ENCODE measurements at regions not wholly inside any gene's neighbourhood (a gene's known extent, or its start where the extent isn't known, plus 50 kb on each side); places are given as distances from the start of the nearest gene placed in this dataset.
"Not testable (repeated sequence)": the region's sequence is repeated elsewhere in the genome, so short reads cannot be mapped to it uniquely, and the experiment has no call there.

- Histone ChIP-seq H3K4me1 (ENCODE audit: control insufficient read depth in 2 of 2, insufficient read depth in 2 of 2, low read length in 2 of 2) (no peaks in the 10 kb centered on the region), H3K4me2 (replicated peaks; ENCODE audit: low read depth, low read length, poor library complexity, severe bottlenecking) (no peak overlapping the region), H4K20me1 (ENCODE audit: control insufficient read depth, insufficient read depth, low read length, poor library complexity, severe bottlenecking) (no peaks in the 10 kb centered on the region), H3K4me3 (ENCODE audit: control extremely low read depth in 1 of 5, extremely low read depth in 1 of 5, insufficient read depth in 1 of 5, low read depth in 2 of 5, low read length in 4 of 5) (no peak overlapping the region), H3K9me3 (ENCODE audit: control extremely low read depth in 1 of 3, control insufficient read depth in 2 of 3, insufficient read depth in 1 of 3, low read length in 2 of 3) (peaks cover 0 to 8% (median 0%) of the 10 kb centered on the region in 3 donors), H3K36me3 (replicated peaks in 1 of 2; ENCODE audit: control extremely low read depth in 1 of 2, control insufficient read depth in 1 of 2, extremely low read depth in 1 of 2, insufficient read depth in 2 of 2, low read length in 1 of 2) (no peaks in the 10 kb centered on the region), H3K9ac (ENCODE audit: low read length) (no peak overlapping the region), H2AFZ (ENCODE audit: insufficient read depth, low read depth, low read length, poor library complexity, severe bottlenecking) (no peak overlapping the region), H3K27ac (ENCODE audit: low read length in 2 of 2) (no peak overlapping the region), H3K27me3 (replicated peaks in 1 of 4; ENCODE audit: control extremely low read depth in 1 of 4, control insufficient read depth in 3 of 4, insufficient read depth in 4 of 4, low read length in 3 of 4) (no peaks in the 10 kb centered on the region), H3K79me2 (ENCODE audit: control insufficient read depth, insufficient read depth, low read length) (no peaks in the 10 kb centered on the region)
- no peak overlapping the region for H3K27ac Mint-ChIP-seq
- WGBS (ENCODE audit: insufficient coverage), result 100% methylated on average over 1 of the region's 2 CpGs
- TF ChIP-seq CTCF (IDR thresholded peaks at IDR 0.05), result no peak
- no peak for TF ChIP-seq EZH2 (IDR thresholded peaks at IDR 0.05; ENCODE audit: borderline replicate concordance, insufficient read depth, low read depth, low read length, poor library complexity, severe bottlenecking)
- no peak for DNase-seq
- ATAC-seq (ENCODE audit: low read depth), result no peak
- H3K27me3 Mint-ChIP-seq, result no peaks in the 10 kb centered on the region
- POLR2A ChIA-PET, result no interaction called here
- H3K9me3 Mint-ChIP-seq (ENCODE audit: insufficient read depth), result no peaks in the 10 kb centered on the region
- CTCF ChIA-PET, result no interaction called here
- no peaks in the 10 kb centered on the region for H3K4me1 Mint-ChIP-seq
- intact Hi-C loops (cut with micrococcal nuclease), result no loop called here
- H3K4me3 Mint-ChIP-seq, result no peak overlapping the region
Observed at GRCh38 chr1:182325339-182325738, 66.3 kb downstream of the GLUL start.

DNA sequence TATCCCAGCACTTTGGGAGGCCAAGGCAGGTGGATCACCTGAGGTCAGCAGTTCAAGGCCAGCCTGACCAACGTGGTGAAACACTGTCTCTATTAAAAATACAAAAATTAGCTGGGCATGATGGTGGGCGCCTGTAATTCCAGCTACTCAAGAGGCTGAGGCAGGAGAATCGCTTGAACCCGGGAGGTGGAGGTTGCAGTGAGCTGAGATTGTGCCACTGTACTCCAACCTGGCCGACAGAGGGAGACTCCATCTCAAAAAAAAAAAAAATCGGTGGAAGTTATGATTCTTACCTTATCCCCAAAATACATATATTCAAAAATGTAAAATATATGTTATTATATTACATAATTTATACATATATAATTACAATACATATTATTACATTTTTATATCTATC lies 70.1 kb downstream of the GLUL start:
- intact Hi-C loops (cut with micrococcal nuclease); H3K4me3 Mint-ChIP-seq; H3K4me3 ChIP-seq (ENCODE audit: control extremely low read depth in 1 of 5, extremely low read depth in 1 of 5, insufficient read depth in 1 of 5, low read depth in 2 of 5, low read length in 4 of 5); DNase-seq; H3K9me3 Mint-ChIP-seq (ENCODE audit: insufficient read depth); POLR2A ChIA-PET; ATAC-seq (ENCODE audit: low read depth); H3K4me1 ChIP-seq (ENCODE audit: control insufficient read depth in 2 of 2, insufficient read depth in 2 of 2, low read length in 2 of 2); H3K27ac ChIP-seq (ENCODE audit: low read length in 2 of 2); H3K27me3 Mint-ChIP-seq; H3K27me3 ChIP-seq (replicated peaks in 1 of 4; ENCODE audit: control extremely low read depth in 1 of 4, control insufficient read depth in 3 of 4, insufficient read depth in 4 of 4, low read length in 3 of 4); H3K79me2 ChIP-seq (ENCODE audit: control insufficient read depth, insufficient read depth, low read length); H3K9me3 ChIP-seq (ENCODE audit: control extremely low read depth in 1 of 3, control insufficient read depth in 2 of 3, insufficient read depth in 1 of 3, low read length in 2 of 3); H3K4me1 Mint-ChIP-seq; H2AFZ ChIP-seq (ENCODE audit: insufficient read depth, low read depth, low read length, poor library complexity, severe bottlenecking); H3K27ac Mint-ChIP-seq; H4K20me1 ChIP-seq (ENCODE audit: control insufficient read depth, insufficient read depth, low read length, poor library complexity, severe bottlenecking); H3K9ac ChIP-seq (ENCODE audit: low read length); H3K36me3 ChIP-seq (replicated peaks in 1 of 2; ENCODE audit: control extremely low read depth in 1 of 2, control insufficient read depth in 1 of 2, extremely low read depth in 1 of 2, insufficient read depth in 2 of 2, low read length in 1 of 2); H3K4me2 ChIP-seq (replicated peaks; ENCODE audit: low read depth, low read length, poor library complexity, severe bottlenecking): not testable (repeated sequence)
- WGBS (ENCODE audit: insufficient coverage), result no CpG with 5 or more reads among the region's 6 CpGs
- CTCF ChIA-PET, result interaction anchor here (0.7 to 1.7 kb wide), 3 partner anchors 18 to 132 kb away, joined by 3 to 4 read pairs (median 3); no protein-coding TSS in a partner anchor

Data from B cell (primary cell).